ENCODE measurements at regions not wholly inside any gene's neighbourhood (a gene's known extent, or its start where the extent isn't known, plus 50 kb on each side); places are given as distances from the start of the nearest gene placed in this dataset.
A peak's percentile ranks its signal among the peaks of the same experiment; 100 is the strongest.

DNA sequence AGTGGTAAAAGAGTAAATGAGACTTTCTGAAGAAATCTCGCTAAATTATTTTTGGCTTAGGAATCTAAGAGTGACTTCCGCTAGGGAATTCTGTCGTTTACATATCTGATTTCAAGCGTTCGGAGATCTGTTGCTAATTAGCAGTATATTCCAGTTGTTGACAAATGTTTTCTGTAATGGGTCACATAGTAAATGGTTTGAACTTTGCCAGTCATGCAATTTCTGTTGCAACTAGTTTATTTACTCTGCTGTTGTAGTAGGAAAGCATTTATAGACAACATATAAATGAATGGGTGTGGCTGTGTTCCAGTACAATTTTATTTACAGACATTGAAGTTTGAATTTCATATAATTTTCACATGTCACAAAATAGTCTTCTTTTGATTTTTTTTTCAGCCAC lies 57.4 kb upstream of the JAK2 start:
- TF ChIP-seq, protein P1, sequence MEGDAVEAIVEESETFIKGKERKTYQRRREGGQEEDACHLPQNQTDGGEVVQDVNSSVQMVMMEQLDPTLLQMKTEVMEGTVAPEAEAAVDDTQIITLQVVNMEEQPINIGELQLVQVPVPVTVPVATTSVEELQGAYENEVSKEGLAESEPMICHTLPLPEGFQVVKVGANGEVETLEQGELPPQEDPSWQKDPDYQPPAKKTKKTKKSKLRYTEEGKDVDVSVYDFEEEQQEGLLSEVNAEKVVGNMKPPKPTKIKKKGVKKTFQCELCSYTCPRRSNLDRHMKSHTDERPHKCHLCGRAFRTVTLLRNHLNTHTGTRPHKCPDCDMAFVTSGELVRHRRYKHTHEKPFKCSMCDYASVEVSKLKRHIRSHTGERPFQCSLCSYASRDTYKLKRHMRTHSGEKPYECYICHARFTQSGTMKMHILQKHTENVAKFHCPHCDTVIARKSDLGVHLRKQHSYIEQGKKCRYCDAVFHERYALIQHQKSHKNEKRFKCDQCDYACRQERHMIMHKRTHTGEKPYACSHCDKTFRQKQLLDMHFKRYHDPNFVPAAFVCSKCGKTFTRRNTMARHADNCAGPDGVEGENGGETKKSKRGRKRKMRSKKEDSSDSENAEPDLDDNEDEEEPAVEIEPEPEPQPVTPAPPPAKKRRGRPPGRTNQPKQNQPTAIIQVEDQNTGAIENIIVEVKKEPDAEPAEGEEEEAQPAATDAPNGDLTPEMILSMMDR (conservative IDR thresholded peaks at IDR 0.05) = no peak
- H3K27ac ChIP-seq = no peak overlapping the region

DNA sequence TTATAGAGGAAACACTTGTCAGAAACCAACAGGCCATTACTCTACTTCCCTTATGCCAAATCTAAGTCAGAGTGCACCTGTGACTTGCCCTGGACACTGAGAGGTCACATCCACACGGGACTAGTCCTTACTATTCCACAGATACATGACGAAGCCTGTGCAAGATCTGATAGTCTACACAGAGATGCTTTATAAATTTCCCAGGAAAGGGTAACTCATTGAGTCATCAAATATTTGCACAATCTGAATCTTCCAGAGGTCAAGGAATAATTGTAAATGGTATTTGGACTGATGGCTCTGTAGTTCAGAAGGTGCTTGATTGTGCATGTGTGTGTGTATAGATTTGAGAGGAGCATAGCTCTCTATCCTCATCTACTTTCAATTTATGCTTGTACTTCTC lies 55.2 kb upstream of the JAK2 start:
- TF ChIP-seq, protein P1 (conservative IDR thresholded peaks at IDR 0.05) = no peak

DNA sequence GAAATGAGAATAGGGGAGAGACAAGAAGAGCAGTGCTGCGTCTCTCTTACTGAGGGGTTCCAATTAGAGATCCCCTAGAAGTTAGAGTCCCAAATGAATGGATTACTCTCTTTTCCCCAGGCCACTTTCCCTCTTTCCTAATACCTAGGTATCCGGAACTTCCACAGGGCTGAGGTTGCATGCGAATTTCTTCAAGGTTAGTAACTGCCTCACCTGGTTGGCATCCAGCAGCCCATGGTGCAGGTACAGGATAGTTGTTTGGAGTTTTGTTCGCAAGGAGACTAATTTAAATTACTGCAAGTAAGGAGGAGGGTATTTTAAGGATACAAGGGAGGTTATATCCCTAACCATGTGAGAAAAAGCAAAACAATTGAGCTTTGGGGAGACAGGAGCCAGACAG lies 52.4 kb upstream of the JAK2 start:
- TF ChIP-seq, protein P1 (conservative IDR thresholded peaks at IDR 0.05) = no peak
- peak overlapping the region; percentile 47 for H3K27ac ChIP-seq

More for the DNA sequence above, 55.2 kb upstream of the JAK2 start:
- H3K27ac ChIP-seq = no peak overlapping the region

DNA sequence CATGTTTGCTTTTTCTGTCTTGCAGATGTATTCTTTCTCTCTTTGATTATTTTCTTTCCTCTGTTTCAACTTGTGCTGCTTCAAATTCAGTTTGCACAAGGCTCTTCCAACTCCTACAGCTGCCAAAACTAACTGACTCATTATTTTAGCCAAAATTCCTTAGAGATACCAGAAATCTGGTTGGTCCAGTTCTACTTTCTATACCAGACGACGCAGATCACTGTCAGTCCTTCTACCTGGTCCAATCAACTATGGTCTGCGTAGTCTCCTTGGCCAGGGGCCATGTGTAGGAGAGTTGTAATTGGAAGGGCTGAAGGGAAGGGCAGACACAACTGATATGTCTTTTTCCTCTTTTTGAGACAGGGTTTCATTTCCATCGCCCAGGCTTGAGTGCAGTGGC lies 51.9 kb upstream of the JAK2 start:
- TF ChIP-seq, protein P1 (conservative IDR thresholded peaks at IDR 0.05) = no peak
- peak overlapping the region; percentile 47 for H3K27ac ChIP-seq

DNA sequence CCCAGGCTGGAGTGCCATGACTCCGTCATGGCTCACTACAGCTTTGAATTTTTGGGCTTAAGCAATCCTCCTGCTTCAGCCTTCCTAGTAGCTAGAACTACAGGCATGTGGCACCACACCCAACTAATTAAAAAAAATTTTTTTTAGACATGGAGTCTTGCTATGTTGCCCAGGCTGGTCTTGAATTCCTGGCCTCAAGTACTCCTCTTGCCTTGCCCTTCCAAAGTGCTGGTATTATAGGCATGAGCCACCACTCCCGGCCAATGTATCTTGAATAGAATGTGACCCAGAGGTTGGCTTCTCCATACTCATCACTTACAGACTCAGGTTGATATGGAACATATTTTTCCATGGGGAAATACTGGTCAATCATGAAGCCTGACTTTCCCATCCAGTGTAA lies 51.2 kb upstream of the JAK2 start:
- TF ChIP-seq, protein P1 (conservative IDR thresholded peaks at IDR 0.05) = no peak
- no peak overlapping the region; the same call in 1 of the 2 replicates for H3K27ac ChIP-seq

DNA sequence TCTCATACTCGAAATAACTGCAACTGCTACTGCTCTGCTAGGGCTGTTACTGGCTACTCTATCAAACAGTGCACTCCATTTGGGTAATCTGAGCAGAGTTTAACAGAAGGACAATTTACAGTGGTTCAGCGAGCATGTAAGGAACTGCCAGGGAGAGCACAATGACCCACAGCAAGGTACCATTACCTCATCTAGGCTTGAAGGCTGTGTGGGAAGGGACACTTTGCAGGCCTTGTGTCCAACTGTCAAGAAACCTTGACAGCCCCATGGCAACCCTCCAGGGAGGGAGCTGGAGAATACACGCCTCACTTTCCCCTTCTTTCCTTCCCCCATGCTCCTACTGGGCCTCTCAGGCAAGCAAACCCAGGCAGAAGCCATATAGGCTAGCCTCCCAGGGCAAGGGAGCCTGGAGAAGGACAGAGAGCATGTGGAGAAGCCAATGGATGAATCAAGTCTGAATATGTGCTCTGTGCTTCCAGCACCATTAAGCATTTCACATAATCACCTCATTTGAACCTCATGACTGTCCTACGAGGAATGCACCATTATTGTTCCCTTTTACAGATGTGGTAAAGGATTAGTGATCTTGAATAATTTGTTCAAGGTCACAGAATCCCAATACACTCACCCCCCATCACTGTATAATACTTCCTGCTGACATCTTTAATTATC lies 49.9 kb upstream of the JAK2 start:
- TF ChIP-seq, protein P1 (conservative IDR thresholded peaks at IDR 0.05) = no peak

More for the DNA sequence above, 49.9 kb upstream of the JAK2 start:
- no peak overlapping the region for H3K27ac ChIP-seq

Data from VCaP (cell line).